HG03460 (cell line): ENCODE measurements at regions not wholly inside any gene's neighbourhood (a gene's known extent, or its start where the extent isn't known, plus 50 kb on each side); places are given as distances from the start of the nearest gene placed in this dataset.

Experiments used
- ATAC-seq: cut with Tn5 transposase; IDR thresholded peaks from one replicate; pipeline ENCODE4 v1.9.1; 2021; ENCODE audit not compliant: unreplicated experiment

DNA sequence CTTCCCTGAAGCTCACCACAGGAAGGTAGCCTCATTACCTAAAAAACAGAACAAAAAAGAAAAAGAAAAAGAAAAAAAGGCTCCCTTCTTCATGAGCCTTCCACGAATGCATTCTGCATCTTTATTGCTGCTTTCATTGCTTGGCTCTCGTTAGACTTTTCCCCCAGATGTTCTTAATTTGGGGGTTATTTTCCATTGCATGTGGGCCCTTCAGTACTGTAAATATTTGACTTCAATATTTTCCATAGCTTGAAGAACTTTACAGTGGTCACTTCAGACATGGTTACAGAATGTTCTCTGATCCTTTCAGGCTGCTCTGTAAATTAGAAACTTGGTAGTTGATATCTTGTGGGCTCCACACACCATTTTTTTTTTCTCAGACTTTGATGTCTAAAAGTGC, 65.6 kb upstream of the COPS8 start:
- ATAC-seq: no peak

- no peak for ATAC-seq
Measured at GRCh38 chr2:237022533-237022932, 63.2 kb upstream of the COPS8 start.

GRCh38 chr2:237024255-237024654, 61.4 kb upstream of the COPS8 start:
- no peak for ATAC-seq

DNA sequence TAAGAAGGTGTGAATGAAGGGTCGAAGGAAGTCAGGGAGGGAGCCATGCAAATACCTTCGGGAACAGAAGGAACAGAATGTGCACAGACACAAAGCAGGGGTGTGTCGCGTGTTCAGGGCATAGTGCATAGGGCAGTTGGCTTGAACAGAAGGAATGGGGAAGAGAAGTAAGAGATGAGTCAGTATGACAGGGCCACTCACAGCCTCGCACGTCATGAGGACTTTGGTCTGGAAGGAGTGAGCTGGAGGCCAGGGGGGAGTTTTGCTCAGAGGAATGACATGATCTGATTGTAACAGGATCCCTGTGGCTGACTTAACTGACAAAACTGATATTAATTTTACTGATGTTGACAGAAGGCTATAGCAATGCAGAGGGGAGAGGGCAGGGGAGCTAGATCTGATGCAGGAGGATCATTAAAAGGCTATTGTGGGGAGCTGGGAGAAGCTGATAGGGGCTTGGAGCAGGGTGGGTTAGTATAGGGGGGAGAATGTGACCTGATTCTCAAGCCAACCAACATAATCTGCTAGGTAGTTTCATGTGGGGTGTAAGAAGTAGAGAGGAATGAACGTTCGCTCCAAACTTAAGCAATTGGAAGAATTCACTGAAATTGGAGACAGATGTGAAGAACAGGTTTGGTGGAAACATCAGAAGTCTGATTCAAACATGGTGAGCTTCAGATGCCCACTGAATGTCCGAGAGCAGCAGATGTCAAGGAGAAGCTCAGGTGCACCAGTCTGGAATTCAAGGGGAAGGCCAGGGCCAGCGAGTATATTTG, 60.4 kb upstream of the COPS8 start:
- ATAC-seq: no peak

- ATAC-seq: no peak
Measured at GRCh38 chr2:237026981-237027711, 58.5 kb upstream of the COPS8 start.

- no peak for ATAC-seq
Measured at GRCh38 chr2:237027712-237028029, 58.0 kb upstream of the COPS8 start.

DNA sequence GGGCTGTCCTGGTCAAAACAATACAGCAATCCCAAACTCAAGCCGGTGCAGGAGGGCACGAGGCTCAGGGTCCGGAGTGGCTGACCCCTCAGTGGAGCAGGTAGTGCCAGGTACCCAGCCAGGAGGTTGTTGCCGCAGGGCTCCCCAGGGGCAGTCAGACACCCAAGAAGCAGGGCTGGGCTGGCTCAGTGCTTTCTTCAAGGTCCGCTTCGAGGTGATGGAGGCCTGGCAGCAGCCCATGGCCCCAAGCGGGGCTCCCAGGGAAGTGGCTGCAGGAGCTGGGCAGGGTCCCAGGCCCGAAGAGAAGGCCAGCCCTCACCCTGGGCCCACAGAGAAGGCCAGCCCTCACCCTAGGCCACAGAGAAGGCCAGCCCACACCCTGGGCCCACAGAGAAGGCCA, 55.3 kb upstream of the COPS8 start:
- ATAC-seq: no peak

DNA sequence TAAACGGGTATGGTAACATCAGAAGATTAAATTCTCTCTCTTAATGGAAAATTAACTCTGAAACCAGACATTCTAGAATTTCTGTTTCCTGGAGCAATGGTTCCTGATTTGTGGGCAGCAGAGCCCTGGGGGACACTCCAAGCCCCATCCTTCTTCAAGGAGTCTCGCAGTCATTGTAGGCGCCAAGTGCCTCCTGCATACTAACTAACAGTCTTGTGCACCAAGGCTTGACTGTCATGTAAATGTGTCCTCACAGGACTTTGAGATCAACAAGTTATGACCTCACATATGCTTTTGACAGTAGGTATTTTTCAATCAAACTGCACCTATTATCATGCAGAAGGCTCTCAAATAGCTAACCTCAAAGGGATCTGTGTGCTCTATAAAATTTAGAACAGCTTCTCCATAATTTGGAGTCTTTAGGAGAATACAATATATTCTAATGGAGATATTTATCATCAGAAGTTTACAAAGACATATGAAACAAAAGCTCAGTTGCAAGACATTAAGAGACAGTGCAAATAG, 52.1 kb upstream of the COPS8 start:
- no peak for ATAC-seq

GRCh38 chr2:237035781-237036475, 49.8 kb upstream of the COPS8 start:
- no peak for ATAC-seq
